ENCODE measurements at regions not wholly inside any gene's neighbourhood (a gene's known extent, or its start where the extent isn't known, plus 50 kb on each side); places are given as distances from the start of the nearest gene placed in this dataset.

DNA sequence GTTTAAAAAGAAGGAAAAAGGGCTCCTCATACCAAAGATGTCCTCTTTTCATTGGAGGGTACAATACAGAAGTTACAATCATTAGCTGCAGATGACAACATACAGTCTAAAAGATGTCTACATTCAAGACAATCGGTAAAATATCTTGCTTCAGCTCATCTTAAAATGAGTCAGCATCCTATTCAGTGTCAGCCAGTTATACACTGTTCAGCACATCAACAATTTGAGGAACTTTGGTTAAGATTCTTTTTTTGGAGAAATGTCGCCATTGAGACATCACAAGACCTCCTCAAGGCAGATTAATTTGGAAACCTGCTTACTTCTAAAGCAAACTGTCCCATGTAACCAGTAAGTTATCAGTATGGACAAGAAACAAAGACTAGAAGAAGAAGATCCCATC is 100.7 kb upstream of the SLC38A4 start:
- DNase-seq (ENCODE audit: low read depth), result no peak
- H3K4me3 ChIP-seq (ENCODE audit: low read depth, low read length), result no peak overlapping the region
- TF ChIP-seq, protein P1, sequence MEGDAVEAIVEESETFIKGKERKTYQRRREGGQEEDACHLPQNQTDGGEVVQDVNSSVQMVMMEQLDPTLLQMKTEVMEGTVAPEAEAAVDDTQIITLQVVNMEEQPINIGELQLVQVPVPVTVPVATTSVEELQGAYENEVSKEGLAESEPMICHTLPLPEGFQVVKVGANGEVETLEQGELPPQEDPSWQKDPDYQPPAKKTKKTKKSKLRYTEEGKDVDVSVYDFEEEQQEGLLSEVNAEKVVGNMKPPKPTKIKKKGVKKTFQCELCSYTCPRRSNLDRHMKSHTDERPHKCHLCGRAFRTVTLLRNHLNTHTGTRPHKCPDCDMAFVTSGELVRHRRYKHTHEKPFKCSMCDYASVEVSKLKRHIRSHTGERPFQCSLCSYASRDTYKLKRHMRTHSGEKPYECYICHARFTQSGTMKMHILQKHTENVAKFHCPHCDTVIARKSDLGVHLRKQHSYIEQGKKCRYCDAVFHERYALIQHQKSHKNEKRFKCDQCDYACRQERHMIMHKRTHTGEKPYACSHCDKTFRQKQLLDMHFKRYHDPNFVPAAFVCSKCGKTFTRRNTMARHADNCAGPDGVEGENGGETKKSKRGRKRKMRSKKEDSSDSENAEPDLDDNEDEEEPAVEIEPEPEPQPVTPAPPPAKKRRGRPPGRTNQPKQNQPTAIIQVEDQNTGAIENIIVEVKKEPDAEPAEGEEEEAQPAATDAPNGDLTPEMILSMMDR (IDR thresholded peaks at IDR 0.05; ENCODE audit: control insufficient read depth, extremely low read depth, insufficient read depth), result no peak

DNA sequence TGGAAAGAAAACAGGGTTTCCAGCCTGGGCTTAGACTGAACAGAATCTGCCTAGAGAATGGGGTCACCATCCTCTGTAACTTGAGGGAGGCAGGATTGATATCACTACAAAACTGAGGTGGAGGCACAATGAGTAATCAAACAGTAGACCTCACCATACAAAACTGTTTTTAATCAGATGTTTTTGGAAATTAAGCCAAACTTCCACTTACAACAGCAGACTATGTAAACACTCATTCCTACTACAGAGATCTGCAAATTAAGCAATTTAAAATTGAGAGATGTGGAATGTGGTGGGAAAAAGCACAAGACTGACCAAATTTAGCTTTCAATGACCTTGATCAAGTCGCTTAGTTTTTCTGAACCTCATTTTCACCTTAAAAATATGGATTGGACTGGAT is 104.3 kb upstream of the SLC38A4 start:
- no peak for DNase-seq (ENCODE audit: low read depth)
- TF ChIP-seq, protein P1 (IDR thresholded peaks at IDR 0.05; ENCODE audit: control insufficient read depth, extremely low read depth, insufficient read depth), result no peak
- H3K4me3 ChIP-seq (ENCODE audit: low read depth, low read length), result no peak overlapping the region

DNA sequence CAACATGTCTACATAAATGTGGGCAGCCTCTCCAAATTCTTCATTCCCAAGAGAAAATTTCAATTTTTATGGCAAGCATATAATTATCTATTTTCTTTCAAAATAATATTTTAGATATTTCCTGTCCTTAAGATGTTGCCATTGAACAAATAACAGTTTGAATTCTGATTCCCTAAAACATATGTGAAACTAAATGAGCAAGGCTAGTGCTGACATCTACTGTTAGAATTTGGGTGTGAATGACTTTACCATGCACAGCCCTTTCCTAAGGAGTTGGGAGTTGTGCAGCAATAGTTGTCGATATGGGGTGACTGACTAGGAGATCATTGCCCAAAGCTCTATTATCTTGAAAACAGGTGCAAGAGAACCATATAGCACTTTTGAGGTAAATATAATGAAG is 108.2 kb upstream of the SLC38A4 start:
- peak; percentile 40 for DNase-seq (ENCODE audit: low read depth)
- H3K4me3 ChIP-seq (ENCODE audit: low read depth, low read length), result no peak overlapping the region
- TF ChIP-seq, protein P1 (IDR thresholded peaks at IDR 0.05; ENCODE audit: control insufficient read depth, extremely low read depth, insufficient read depth), result peak; percentile 82

- TF ChIP-seq, protein P1 (IDR thresholded peaks at IDR 0.05; ENCODE audit: control insufficient read depth, extremely low read depth, insufficient read depth), result no peak
- no peak for DNase-seq (ENCODE audit: low read depth)
- no peak overlapping the region for H3K4me3 ChIP-seq (ENCODE audit: low read depth, low read length)
Measured at GRCh38 chr12:46934374-46935111, 108.7 kb upstream of the SLC38A4 start.

GRCh38 chr12:46935271-46935847 is 109.6 kb upstream of the SLC38A4 start:
- TF ChIP-seq, protein P1 (IDR thresholded peaks at IDR 0.05; ENCODE audit: control insufficient read depth, extremely low read depth, insufficient read depth), result no peak
- H3K4me3 ChIP-seq (ENCODE audit: low read depth, low read length), result no peak overlapping the region
- no peak for DNase-seq (ENCODE audit: low read depth)

DNA sequence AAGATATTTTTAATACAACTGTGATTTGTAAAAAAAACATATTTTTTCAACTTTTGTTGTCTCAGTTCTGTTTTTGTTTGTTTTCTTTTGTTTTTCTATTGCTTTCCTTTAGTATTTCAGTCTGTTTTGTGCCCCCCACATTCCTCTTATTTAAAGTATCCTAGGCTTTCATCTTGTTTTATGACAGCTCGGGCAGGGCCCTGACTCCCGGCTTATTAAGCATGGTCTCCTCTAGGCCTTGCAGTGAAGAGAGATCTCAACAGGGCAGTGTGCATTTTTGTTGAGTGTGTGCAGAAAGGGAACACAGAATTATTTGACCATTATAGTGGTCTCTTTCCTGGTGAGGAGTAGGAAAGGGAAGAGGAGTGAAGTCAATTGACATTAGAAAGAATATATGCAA is 110.2 kb upstream of the SLC38A4 start:
- TF ChIP-seq, protein P1 (IDR thresholded peaks at IDR 0.05; ENCODE audit: control insufficient read depth, extremely low read depth, insufficient read depth), result no peak
- no peak for DNase-seq (ENCODE audit: low read depth)

More for the DNA sequence above, 110.2 kb upstream of the SLC38A4 start:
- no peak overlapping the region for H3K4me3 ChIP-seq (ENCODE audit: low read depth, low read length)
